GM19438 (cell line): ENCODE measurements at regions not wholly inside any gene's neighbourhood (a gene's known extent, or its start where the extent isn't known, plus 50 kb on each side); places are given as distances from the start of the nearest gene placed in this dataset.

Experiments used
- ATAC-seq: cut with Tn5 transposase; IDR thresholded peaks from one replicate; pipeline ENCODE4 v1.9.1; 2021; ENCODE audit warnings: low read depth; ENCODE audit not compliant: unreplicated experiment

DNA sequence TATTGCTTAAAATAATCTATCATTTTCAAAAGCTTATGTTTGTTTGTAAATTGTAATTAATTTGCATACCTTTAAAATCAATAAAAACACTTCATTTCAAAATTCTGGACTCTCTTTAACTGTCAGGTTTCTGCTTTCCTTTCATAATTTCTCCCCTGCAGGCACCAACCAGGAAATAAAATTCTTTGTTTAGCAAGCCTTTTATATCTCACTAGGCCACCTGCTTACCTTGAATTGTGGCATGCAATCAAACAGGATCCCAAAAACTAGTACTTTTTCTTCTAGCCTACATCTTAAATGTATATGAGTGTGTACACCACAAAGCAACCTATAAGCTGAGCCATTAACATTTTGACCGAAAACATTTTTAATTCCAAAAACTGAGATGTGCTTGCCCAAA is 233.1 kb downstream of the NR4A2 start:
- ATAC-seq: no peak

DNA sequence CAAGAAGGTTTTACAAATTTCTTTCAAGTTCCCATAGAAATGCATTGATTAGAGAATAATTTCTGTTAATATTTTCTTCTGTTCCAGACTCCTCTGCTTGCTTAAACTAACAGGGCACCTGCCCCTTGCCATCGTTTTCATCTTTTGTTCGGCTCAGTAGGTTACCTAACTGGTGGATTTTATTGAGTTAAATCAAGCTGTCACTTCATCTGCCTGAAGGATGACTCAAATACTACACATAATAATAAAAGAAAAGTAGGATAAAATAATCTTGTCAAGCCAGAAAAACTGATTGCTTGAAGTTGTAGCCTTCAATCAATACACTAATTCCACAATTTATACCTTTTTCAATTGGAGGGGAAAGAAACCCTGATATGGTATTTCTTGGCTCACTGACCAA is 234.0 kb downstream of the NR4A2 start:
- ATAC-seq: no peak

DNA sequence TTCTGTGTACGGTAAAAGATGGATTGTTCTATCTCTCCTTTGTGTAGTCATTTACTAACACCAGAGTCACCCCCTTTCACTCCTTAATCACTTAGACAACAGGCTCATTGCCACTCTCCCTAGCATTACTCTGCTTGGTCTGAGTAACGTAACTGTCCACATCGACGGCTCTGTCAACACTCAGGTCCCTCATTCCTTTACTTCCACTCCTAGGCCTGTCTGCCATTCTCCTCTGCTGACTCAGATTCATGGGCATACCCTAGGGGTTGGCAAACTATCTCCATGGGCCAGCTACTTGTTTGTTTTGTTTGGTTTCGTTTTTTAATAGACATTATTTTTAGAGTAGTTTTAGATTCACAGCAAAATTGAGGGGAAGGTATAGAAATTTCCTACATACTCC is 243.9 kb downstream of the NR4A2 start:
- no peak for ATAC-seq

DNA sequence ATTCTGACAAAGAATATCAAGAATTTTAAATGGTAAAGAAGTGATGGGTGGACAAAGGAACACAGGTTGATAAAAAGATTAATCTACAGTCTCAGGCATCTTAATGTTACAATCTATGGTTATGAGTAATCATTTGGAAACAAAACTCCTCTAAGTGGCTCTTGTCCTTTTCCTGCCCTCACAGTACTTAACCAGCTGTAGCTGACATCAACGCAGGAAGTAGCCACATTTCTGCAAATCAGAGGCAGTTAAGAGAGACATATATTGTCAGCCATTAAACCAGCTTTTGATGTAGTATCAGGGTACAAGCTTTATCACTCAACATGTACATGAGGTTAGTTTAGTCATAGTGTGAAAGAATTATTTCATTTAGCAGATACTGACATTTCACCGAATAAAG is 244.6 kb downstream of the NR4A2 start:
- ATAC-seq: no peak

DNA sequence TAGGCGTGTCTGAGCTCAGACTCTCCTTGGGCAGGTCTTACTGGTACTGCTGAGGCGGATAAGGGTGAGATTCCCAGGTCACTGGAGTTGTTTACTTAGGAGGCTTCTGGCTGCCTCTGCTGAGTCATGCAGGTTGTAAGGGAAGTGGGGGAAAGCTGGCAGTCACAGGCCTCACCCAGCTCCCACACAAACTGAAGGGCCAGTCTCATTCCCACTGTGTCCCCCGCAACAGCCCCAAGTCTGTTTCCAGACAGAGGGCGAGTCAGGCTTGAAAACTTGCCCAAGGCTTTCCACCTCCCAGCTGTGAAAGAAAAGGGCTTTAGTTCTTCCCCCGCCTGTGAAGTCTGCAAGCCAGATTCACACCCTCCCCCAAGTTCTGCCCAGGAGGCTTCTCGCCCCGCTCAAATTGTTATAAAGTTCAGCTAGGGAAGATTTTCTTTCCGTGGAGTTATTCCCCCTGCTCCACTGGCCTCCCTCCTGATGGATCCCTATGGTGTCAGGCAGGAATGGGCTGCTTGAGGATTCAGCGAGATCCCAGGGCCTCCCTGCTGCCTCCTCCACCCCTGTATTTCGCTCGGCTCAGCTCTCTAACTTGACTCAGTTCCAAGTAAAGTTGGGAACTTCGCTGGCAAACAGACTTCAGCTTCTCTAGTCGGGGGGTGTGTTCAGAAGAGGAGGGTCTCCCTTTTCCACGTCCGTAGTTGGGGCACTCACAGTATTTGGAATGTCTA is 248.6 kb downstream of the NR4A2 start:
- ATAC-seq: no peak

DNA sequence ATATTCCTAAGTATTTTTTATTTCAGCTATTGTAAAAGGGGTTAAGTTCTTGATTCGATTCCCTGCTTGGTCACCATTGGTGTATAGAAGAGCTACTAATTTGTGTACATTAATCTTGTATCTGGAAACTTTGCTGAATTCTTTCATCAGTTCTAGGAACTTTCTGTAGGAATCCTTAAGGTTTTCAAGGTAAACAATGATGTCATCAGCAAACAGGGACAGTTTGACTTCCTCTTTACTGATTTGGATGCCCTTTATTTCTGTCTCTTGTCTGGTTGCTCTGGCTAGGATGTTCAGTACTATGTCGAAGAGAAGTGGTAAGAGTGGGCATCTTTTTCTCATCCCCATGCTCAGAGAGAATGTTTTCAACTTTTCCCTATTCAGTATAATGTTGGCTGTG is 252.7 kb downstream of the NR4A2 start:
- ATAC-seq: no peak

DNA sequence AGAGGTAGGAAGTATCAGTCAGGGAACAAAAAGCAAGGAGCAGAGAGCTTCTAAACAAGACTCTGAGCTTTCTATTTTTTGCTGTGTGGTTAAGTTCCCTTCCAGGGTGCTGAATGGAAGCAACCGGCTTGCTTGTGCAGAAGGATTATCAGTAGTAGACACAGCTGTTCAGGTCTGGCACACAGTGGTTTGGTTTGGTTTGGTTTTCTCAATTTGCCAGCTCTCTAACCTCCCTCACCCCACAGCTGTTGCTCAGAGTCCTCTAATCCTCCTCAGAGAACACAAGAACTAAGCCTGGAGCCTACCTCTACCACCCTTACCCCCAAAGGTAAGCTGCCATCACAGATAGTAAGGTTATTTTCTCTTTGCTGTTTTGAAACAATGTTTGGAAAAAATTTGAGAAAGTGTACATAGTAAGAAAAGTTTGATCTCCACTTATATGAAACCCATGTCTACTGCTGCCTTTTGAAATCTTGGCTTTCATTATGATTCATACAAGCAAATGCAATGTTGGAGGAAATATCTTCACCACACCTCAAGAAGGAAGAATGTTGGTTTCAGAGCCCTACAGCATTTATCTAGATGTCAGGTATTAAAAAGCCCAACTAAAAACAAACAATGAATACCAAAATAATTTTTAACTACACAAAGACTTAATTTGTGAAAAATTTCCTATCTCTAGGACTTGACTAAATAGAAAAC is 255.3 kb downstream of the NR4A2 start:
- no peak for ATAC-seq

DNA sequence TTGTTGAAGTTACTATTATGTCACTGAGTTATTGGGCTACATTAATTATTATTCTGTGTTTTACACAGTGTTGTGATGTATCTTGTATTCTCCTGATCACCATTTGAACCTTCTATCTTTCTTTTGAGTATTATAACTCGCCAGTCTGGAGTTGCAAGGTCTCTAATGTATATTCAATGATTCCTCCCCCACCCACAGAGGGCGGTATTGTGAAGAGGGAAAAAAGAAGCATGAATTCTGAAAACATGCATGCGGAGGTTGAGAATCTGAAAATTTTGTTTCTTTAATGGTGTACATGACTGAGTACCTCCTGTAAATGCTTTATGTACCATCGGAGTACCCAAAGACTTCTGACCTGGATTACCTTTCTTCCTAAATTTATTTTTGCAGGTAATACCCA is 266.6 kb downstream of the NR4A2 start:
- no peak for ATAC-seq

DNA sequence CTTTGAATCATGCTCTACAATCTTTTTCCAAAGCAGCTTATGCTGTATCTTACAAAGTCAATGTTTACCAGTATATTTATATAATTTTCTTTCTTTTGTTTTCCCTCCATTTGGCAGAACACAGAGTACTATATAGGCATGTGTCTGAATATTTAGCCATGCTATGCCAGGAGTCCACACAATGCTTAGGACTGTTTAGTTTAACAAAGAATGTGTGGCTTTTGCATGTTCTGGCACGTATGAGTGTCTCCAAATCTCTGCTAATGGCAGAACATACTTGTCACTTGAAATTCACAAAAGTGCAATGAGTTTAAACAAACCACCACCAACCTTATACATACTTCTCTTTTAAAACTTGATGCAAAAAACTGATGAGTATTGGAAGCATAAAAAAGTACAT is 268.0 kb downstream of the NR4A2 start:
- no peak for ATAC-seq

DNA sequence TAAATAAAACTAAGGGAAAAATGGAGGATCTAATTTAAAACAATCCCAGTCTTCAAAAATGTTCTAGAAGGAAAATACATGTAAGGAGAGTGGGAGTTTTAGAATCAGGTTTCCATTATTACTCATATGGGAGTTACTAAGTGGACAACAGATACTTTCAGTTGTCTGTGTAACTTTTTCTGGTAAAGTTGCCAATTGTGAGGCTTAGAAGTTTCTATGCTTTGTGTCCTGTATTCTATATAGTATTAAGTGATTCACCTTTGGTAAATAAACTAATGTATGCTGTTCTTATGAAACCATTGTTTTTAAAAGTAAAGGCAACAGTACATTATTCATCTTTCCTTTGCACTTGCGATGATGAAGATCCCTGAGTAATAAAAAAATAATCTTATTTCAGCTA is 274.9 kb downstream of the NR4A2 start:
- no peak for ATAC-seq

DNA sequence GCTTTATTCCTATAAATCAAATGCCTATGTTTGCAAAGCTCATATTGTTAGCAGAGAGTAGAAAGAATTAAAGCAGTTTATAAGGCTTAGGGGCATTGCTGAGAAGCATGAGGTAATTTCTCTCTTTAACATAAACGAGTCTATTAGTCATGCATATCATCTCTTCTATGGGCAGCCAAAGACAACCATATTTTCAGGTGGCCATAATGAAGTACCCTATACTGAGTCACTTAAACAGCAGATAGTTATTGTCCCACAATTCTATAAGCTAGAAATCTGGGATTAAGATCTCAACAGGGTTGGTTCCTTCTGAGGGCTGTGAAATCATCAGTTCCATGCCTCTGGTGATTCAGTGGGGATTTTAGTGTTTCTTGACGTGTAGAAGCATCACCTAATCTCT is 277.5 kb downstream of the NR4A2 start:
- ATAC-seq: no peak

DNA sequence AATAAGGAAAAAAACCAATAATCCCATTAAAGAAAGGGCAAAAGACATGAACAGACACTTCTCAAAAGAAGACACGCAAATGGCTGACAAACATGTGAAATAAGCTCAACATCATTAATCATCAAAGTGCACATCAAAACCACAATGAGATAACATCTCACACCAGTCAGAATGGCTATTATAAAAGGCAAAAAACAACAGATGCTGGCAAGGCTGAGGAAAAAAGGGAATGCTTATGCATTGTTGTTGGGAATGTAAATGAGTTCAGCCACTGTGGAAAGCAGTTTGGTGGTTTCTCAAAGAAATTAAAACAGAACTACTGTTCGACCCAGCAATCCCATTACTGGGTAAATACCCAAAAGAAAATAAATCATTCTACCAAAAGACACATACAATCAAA is 285.6 kb downstream of the NR4A2 start:
- ATAC-seq: no peak

DNA sequence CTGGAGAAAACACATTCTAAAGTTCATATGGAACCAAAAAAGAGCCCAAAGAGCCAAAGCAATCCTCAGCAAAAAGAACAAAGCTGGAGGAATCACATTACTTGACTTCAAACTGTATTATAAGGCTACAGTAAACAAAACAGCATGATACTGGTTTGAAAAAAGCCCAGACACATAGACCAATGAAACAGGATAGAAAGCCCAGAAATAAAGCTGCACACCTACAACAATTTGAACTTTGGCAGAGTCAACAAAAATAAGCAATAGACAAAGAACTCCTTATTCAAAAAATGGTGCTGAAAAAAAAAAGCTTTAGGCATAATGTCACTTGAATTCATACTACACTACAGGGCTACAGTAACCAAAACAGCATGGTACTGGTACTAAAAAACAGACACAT is 289.6 kb downstream of the NR4A2 start:
- no peak for ATAC-seq

DNA sequence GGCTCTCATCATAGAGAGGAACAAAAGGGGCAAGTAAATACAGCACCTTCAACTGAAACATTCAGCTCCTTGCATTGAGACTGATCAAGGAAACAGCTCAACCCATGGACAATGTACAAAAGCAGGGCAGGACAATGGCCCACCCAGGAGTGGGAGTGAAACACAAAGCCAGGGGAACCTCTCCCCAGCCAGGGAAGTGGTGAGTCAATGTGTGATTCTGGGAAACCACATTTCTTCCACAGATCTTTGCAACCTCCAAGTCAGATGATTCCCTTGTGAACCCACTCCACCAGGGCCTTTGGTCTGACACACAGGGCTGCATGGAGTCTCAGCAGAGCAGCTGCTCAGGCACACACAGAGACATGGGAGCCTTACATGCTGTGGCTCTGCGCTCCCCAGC is 294.5 kb downstream of the NR4A2 start:
- ATAC-seq: no peak

DNA sequence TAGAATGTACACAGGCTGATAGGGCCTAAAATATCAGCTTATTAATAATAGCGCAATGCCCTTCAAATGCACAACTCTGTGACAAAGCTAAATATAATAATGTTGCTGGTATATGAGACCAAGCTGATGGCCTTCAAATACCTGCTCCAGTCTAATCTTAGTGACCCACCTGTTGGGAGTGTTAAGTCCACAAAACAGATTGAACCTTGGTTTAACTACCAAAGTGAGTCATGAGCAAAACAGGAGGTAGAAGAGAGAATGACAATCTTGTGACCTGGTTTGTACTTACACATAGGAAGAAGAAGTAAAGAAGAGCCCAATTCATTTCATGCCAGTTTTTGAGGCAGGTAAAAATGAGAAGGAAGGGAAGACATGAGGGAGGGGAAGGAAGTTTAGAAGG is 295.0 kb downstream of the NR4A2 start:
- ATAC-seq: no peak

DNA sequence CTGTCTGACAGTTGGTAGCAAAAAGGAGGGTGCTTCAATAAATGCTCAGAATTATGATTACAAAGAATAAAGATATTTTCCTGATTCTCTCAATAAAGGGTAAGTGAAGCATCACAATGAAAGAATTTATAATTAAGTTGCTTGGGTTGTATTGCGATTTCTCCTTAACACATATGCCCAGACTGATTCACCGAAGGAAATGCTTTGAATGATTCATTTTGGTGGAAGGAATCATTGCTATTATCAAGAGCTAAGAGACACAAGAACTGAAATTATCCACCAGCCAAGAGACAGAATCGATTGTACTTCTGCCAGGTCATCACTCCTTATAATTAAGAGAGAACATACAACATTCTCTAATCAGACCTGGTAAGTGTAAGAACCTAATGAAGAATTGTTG is 301.4 kb downstream of the NR4A2 start:
- no peak for ATAC-seq

DNA sequence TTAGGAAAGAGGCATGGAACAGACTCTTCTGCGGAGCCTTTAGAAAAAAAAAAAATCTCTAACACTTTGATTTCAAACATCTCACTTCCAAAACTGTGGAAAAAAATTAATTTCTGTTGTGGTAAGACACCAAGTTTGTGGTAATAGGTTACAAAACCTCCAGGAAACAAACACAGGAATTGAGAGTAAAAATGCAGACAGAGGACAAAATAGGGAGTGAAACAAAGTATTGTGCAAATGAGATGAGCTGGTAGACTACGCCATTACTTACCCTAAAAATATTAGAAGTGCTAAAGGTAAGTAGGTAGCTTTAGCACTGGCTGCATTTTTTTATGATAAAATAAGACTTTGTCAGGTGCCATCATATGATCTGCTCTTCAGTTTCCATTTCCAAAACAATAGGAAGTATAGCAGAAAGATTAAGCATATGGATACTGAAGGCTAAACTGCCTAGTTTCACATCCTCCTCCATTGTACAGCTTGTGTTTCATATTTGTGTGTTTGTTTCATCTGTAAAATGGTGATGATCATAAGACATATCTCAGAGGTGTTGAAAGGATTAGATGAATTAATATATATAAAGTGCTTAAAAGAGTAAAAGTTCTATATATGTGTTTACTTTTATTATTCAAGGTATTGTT is 309.2 kb downstream of the NR4A2 start:
- ATAC-seq: no peak

DNA sequence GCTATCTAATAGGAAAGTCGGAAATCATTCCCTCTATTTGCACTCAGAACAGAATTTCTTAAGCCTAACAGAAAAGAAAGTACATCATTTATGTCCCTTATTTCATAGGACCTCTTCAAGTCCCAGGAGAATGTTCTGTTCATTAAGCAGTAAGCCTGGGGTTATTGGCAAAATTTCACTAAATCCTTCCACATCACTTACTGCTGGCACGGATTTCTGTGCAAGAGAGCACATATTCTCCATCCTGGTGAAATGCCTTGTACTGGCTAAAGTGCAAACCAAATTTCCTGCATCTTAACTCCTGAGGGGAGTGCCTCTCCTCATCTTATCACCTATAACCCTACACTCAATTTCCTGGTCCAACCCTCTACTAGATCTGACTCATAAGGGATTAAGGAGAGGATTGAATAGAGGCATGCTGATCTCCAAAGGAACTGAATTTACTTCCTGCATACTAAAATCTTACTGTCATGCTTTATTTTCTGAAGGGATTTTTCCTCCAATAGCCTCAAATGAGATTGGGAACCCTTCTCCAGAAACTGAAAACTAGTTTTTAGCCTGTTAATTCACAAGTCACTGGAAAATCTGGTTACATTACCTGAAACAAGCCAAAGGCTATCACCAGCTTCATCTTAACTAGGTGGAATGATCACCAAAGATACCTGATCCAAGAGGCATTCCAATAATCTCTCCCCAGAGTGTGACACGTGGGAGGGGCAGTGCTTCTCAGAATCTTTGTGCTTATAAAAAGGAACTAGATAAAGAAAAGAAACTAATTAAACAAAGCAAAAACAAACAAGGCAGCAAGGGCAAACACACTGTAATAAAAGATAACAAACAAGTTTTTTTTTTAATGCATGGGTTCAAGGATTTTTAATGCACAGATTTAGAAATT is 311.1 kb downstream of the NR4A2 start:
- ATAC-seq: no peak

DNA sequence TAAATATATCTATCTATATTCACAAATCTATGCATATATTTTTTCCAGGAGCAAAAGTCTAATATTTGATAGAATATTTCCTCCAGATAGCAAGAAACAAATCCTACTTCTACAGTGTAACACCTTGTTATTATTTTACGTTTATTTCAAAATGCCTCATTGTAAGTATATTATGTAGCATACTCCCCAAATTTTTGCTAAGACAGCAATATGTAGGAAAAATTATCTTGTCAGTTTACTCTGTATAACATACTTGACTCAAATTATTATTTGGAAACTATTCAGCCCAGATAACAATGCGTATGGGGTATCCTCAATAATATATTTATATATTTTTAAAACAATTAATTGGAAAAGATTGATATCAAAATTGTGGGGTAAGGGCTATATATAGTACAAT is 313.2 kb downstream of the NR4A2 start:
- ATAC-seq: no peak

DNA sequence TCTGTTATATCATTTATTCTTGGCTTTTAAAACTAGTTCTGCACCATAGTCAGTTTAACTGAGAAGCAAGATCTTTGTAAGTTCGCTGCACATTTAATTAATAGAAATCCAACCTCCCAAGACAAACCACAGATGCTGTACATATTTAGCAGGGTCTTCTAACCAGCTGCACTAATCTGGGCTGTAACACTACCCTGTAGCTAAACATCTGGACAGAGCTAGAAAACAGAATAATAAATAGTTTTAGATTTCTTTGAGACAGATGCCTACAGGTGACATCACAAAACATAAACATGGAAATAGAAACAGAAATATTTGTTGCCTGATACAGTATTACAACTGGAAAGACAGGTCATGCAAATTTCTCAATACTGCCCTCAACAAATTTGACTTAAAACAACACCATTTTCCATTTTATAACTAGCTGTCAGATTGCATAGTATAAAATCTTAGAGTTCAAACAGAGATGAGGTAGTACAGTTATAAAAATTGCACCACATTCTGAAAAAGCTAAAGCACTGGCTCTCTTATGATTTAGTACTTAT is 315.1 kb downstream of the NR4A2 start:
- ATAC-seq: no peak

DNA sequence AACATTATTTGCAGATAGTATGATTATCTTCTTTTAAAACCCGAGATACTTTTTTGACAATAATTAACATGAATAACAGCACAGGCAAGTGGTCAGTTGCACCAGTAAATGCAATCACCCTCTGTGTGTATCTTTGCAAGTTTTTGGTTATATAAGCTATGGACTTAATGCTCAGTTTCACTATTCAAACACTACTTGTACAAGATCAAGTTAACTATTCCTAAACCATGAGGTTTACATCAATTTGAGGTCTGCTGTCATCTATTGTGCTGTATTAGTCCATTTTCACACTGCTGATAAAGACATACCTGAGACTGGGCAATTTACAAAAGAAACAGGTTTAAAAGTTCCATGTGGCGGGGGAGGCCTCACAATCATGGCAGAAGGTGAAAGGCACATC is 323.2 kb downstream of the NR4A2 start:
- no peak for ATAC-seq
